ENCODE measurements at regions not wholly inside any gene's neighbourhood (a gene's known extent, or its start where the extent isn't known, plus 50 kb on each side); places are given as distances from the start of the nearest gene placed in this dataset.

DNA sequence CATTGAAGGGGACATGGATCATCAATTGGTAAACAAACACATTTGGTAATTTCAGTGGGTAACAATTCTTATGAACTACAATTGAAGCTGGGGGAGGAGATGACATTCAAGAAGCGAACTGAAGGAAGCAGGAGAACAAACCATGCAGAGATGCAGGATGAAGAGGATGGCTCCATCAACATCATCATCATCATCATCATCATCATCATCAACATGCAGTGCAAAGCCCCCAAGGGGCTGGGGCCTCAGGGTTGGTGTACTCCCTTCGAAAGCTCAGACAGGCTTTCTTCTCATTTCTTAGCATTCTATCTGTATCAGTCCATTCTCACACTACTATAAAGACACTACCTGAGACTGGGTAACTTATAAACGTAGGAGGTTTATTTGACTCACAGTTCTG lies 105.8 kb downstream of the DUSP10 start:
- WGBS, 2 donors: 73 to 88% methylated on average over 3 of the region's 3 CpGs

DNA sequence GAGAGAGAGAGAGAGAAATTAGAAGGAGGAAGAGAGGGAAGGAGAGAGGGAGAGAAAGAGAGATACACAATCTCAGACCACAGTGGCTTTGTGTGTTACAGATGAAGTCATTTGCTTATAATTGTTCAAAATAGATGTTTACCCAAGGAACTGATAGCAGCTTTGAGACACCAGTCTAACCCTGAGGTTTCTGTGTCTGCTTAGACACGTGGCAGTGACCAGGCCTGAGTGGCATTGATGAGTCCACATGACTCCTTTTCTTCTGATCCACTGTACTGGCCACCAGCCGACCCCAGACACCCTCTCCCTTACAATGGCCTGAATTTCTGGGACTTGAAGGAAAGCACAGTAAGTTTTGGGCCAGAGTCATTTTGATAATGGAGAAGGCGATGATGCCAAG lies 104.9 kb downstream of the DUSP10 start:
- no peak for DNase-seq
- no peak overlapping the region for H3K4me3 ChIP-seq
- no peak for ATAC-seq (ENCODE audit: low FRiP score in 2 of 2)
- no peaks in the 10 kb centered on the region for H3K36me3 ChIP-seq
- H3K9me3 ChIP-seq: no peaks in the 10 kb centered on the region
- no peak for TF ChIP-seq POLR2AphosphoS5 (IDR thresholded peaks at IDR 0.05)
- no peak for TF ChIP-seq EP300 (IDR thresholded peaks at IDR 0.05)
- TF ChIP-seq POLR2A (IDR thresholded peaks at IDR 0.05): no peak
- TF ChIP-seq, protein P1, sequence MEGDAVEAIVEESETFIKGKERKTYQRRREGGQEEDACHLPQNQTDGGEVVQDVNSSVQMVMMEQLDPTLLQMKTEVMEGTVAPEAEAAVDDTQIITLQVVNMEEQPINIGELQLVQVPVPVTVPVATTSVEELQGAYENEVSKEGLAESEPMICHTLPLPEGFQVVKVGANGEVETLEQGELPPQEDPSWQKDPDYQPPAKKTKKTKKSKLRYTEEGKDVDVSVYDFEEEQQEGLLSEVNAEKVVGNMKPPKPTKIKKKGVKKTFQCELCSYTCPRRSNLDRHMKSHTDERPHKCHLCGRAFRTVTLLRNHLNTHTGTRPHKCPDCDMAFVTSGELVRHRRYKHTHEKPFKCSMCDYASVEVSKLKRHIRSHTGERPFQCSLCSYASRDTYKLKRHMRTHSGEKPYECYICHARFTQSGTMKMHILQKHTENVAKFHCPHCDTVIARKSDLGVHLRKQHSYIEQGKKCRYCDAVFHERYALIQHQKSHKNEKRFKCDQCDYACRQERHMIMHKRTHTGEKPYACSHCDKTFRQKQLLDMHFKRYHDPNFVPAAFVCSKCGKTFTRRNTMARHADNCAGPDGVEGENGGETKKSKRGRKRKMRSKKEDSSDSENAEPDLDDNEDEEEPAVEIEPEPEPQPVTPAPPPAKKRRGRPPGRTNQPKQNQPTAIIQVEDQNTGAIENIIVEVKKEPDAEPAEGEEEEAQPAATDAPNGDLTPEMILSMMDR (IDR thresholded peaks at IDR 0.05): no peak
- no peak overlapping the region for H3K27ac ChIP-seq
- WGBS, 2 donors: 78 to 83% methylated on average over 3 of the region's 3 CpGs
- no peaks in the 10 kb centered on the region for H3K27me3 ChIP-seq
- H3K4me1 ChIP-seq: no peaks in the 10 kb centered on the region

More for the DNA sequence above, 105.8 kb downstream of the DUSP10 start:
- H3K4me3 ChIP-seq: no peak overlapping the region
- no peak for ATAC-seq (ENCODE audit: low FRiP score in 2 of 2)
- H3K9me3 ChIP-seq: no peaks in the 10 kb centered on the region
- no peak overlapping the region for H3K27ac ChIP-seq
- no peak for DNase-seq
- H3K4me1 ChIP-seq: no peaks in the 10 kb centered on the region
- no peaks in the 10 kb centered on the region for H3K27me3 ChIP-seq
- H3K36me3 ChIP-seq: no peaks in the 10 kb centered on the region
- TF ChIP-seq POLR2AphosphoS5 (IDR thresholded peaks at IDR 0.05) (no peak), POLR2A (IDR thresholded peaks at IDR 0.05) (no peak), EP300 (IDR thresholded peaks at IDR 0.05) (no peak)
- TF ChIP-seq, protein P1 (IDR thresholded peaks at IDR 0.05): no peak

DNA sequence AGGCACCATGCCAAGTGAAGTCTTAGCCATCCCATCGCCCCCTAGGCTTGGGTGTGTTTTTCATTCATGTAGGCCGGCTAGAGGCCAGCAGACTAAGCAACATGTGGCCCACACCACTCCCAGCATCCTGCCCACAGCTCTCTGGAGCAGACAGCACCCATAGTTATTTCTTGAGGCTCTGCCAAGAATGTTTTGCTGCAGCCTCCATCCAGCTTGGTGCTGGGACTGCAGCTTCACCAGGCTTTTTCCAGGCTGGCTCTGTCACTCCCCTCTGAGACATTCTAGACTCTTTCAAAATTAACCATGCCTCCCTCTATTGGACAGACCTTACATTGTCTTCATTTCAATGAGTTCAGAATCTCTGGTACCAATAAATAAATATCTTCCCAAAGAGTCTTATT lies 104.2 kb downstream of the DUSP10 start:
- TF ChIP-seq, protein P1 (IDR thresholded peaks at IDR 0.05): no peak
- no peak for TF ChIP-seq POLR2AphosphoS5 (IDR thresholded peaks at IDR 0.05)
- no peak for TF ChIP-seq EP300 (IDR thresholded peaks at IDR 0.05)
- TF ChIP-seq POLR2A (IDR thresholded peaks at IDR 0.05): no peak
- DNase-seq: no peak

DNA sequence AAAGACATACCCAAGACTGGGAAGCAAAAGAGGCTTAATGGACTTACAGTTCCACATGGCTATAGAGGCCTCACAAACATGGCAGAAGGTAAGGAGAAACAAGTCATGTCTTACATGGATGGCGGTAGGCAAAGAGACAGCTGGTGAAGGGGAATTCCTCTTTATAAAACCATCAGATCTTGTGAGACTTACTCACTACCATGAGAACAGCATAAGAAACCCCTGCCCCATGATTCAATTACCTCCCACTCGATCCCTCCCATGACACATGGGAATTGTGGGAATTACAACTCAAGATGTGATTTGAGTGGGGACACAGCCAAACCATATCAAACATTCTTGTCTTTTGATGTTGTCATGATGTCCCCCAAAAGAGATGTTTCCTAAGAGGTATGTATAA lies 103.3 kb downstream of the DUSP10 start:
- Histone ChIP-seq H3K4me3 (no peak overlapping the region), H3K4me1 (no peaks in the 10 kb centered on the region), H3K9me3 (no peaks in the 10 kb centered on the region), H3K27ac (no peak overlapping the region), H3K36me3 (no peaks in the 10 kb centered on the region), H3K27me3 (no peaks in the 10 kb centered on the region)
- 86 to 95% methylated on average over 2 of the region's 2 CpGs for WGBS, 2 donors
- no peak for DNase-seq
- ATAC-seq (ENCODE audit: low FRiP score in 2 of 2): no peak
- TF ChIP-seq POLR2A (IDR thresholded peaks at IDR 0.05): no peak
- TF ChIP-seq EP300 (IDR thresholded peaks at IDR 0.05): no peak
- TF ChIP-seq, protein P1 (IDR thresholded peaks at IDR 0.05): no peak
- no peak for TF ChIP-seq POLR2AphosphoS5 (IDR thresholded peaks at IDR 0.05)

More for the DNA sequence above, 104.2 kb downstream of the DUSP10 start:
- ATAC-seq (ENCODE audit: low FRiP score in 2 of 2): peak in 1 of 2 donors; percentile 26
- H3K9me3 ChIP-seq: no peaks in the 10 kb centered on the region
- no peaks in the 10 kb centered on the region for H3K4me1 ChIP-seq
- H3K36me3 ChIP-seq: no peaks in the 10 kb centered on the region
- H3K27me3 ChIP-seq: no peaks in the 10 kb centered on the region
- no peak overlapping the region for H3K27ac ChIP-seq
- H3K4me3 ChIP-seq: no peak overlapping the region
- WGBS, 2 donors: 55 to 79% methylated on average over 2 of the region's 2 CpGs

DNA sequence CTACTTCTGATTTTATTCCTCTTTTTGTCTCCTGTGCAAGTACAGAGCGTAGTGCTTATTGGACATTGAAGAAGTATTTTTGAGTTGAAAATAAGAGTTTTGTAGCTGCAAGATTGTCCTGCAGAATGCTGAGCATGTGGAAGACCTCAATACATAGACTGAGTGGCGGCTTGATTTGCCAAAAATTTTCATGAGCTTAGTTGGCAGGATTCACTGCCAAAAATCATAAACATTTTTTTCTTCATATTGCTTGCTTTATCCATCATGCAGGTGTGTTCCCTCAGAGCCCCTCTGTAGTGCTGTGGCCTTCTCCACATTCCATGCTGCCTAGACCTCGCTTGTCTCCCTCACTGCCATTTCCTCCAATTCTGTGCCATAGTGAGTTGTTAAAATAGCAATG lies 100.1 kb downstream of the DUSP10 start:
- WGBS, 2 donors: 76 to 92% methylated on average over 3 of the region's 3 CpGs
- DNase-seq (no peak), ATAC-seq (ENCODE audit: low FRiP score in 2 of 2) (no peak)
- Histone ChIP-seq H3K36me3 (no peaks in the 10 kb centered on the region), H3K27me3 (no peaks in the 10 kb centered on the region), H3K4me3 (no peak overlapping the region), H3K9me3 (no peaks in the 10 kb centered on the region), H3K4me1 (no peaks in the 10 kb centered on the region), H3K27ac (no peak overlapping the region)
- TF ChIP-seq EP300 (IDR thresholded peaks at IDR 0.05): no peak
- no peak for TF ChIP-seq POLR2A (IDR thresholded peaks at IDR 0.05)
- TF ChIP-seq, protein P1 (IDR thresholded peaks at IDR 0.05): no peak
- TF ChIP-seq POLR2AphosphoS5 (IDR thresholded peaks at IDR 0.05): no peak

Data from upper lobe of left lung (tissue), 6 donors.